Endothelial cell (in vitro differentiated cells): ENCODE measurements at regions not wholly inside any gene's neighbourhood (a gene's known extent, or its start where the extent isn't known, plus 50 kb on each side); places are given as distances from the start of the nearest gene placed in this dataset.
"Not testable (repeated sequence)": the region's sequence is repeated elsewhere in the genome, so short reads cannot be mapped to it uniquely, and the experiment has no call there.

Source experiments
- DNase-seq: peaks from one replicate; pipeline ENCODE4 v3.0.0; 2021; ENCODE audit warnings: low spot score
- H3K27ac Mint-ChIP-seq: one replicate; pipeline ENCODE4 v1.8.0; 2021; ENCODE audit warnings: mixed read lengths, inconsistent platforms; ENCODE audit not compliant: unreplicated experiment
- H3K27me3 Mint-ChIP-seq: one replicate; pipeline ENCODE4 v1.8.0; 2021; ENCODE audit warnings: mild to moderate bottlenecking, moderate library complexity, mixed read lengths, inconsistent platforms; ENCODE audit not compliant: unreplicated experiment
- H3K36me3 Mint-ChIP-seq: one replicate; pipeline ENCODE4 v1.8.0; 2021; ENCODE audit warnings: mild to moderate bottlenecking, low read depth, mixed read lengths, inconsistent platforms; ENCODE audit not compliant: unreplicated experiment
- H3K4me1 Mint-ChIP-seq: one replicate; pipeline ENCODE4 v1.8.0; 2021; ENCODE audit warnings: mild to moderate bottlenecking, mixed read lengths, inconsistent platforms; ENCODE audit not compliant: unreplicated experiment
- H3K4me3 Mint-ChIP-seq: one replicate; pipeline ENCODE4 v1.8.0; 2021; ENCODE audit warnings: mild to moderate bottlenecking, mixed read lengths, inconsistent platforms; ENCODE audit not compliant: unreplicated experiment
- H3K9me3 Mint-ChIP-seq: one replicate; pipeline ENCODE4 v1.8.0; 2021; ENCODE audit warnings: mixed read lengths, inconsistent platforms; ENCODE audit not compliant: unreplicated experiment
- TF ChIP-seq, protein P1 (sequence below): fragments of 200-600 bp; sonication (generic); IDR thresholded peaks from one replicate; pipeline ENCODE4 v1.5.0; 2021; ENCODE audit warnings: antibody characterized with exemption; ENCODE audit not compliant: unreplicated experiment

DNA sequence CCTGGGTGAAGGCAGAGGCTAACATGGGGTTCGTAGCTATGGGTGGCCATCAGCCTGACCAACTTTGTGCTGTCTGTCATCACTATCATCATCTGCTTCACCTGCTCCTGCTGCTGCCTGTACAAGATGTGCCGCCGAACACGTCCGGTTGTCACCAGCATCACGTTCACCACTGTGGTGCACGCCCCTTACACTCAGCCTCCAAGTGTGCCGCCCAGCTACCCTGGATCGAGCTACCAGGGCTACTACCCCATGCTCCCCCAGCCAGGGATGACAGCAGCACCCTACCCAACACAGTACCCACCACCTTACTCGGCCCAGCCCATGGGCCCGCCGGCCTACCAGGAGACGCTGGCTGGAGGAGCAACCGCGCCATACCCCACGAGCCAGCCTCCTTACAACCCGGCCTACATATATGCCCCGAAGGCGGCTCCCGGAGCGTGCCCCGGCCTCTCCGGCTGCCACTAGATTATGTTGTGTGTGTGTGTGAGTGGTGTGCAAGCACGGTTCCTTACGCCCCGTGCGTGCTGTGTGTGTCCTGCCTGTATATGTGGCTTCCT, 213.4 kb upstream of the XIST start:
- peaks cover 1% of the 10 kb centered on the region for H3K27me3 Mint-ChIP-seq
- peaks cover 10% of the 10 kb centered on the region for H3K36me3 Mint-ChIP-seq
- peaks cover 4% of the 10 kb centered on the region for H3K9me3 Mint-ChIP-seq
- TF ChIP-seq, protein P1, sequence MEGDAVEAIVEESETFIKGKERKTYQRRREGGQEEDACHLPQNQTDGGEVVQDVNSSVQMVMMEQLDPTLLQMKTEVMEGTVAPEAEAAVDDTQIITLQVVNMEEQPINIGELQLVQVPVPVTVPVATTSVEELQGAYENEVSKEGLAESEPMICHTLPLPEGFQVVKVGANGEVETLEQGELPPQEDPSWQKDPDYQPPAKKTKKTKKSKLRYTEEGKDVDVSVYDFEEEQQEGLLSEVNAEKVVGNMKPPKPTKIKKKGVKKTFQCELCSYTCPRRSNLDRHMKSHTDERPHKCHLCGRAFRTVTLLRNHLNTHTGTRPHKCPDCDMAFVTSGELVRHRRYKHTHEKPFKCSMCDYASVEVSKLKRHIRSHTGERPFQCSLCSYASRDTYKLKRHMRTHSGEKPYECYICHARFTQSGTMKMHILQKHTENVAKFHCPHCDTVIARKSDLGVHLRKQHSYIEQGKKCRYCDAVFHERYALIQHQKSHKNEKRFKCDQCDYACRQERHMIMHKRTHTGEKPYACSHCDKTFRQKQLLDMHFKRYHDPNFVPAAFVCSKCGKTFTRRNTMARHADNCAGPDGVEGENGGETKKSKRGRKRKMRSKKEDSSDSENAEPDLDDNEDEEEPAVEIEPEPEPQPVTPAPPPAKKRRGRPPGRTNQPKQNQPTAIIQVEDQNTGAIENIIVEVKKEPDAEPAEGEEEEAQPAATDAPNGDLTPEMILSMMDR = no peak
- DNase-seq = no peak
- H3K4me3 Mint-ChIP-seq = no peak overlapping the region
- no peak overlapping the region for H3K27ac Mint-ChIP-seq
- H3K4me1 Mint-ChIP-seq = no peaks in the 10 kb centered on the region

DNA sequence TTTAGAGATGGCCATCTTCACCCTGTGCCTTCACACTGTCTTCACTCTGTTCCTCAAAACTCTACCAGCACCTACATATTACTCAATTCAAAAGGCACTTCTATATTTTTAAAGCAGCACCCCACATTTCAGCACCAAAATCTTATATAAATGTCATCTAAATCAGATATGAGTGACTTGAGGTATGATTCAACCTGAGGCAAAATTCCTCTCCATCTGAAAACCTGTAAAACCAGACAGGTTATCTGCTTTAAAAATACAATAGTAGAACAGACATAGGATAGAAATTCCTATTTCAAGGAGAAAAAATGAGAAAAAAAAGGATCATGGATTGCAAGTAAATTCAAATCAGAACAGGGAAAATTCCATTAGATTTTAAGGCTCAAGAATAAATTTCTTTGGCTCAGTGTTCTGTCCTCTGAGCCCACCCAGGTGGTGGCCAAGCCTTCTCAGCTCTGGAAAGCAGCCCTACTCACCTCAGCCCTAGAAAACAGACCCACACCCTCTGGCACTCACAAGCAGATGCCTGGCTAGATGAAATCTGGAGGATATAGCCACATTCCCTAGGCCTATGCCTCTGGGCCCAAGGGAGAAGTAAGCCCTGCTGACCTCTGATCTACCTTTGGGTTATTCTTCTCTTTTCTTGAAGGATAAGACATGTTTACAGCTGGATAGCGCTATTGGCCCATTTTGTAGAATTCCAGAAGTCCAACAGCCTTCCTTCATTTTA, 211.1 kb upstream of the XIST start:
- H3K27ac Mint-ChIP-seq = no peak overlapping the region
- H3K4me1 Mint-ChIP-seq = no peaks in the 10 kb centered on the region
- no peak for DNase-seq
- TF ChIP-seq, protein P1 = no peak
- H3K36me3 Mint-ChIP-seq = peaks cover 6% of the 10 kb centered on the region
- H3K27me3 Mint-ChIP-seq = peaks cover 1% of the 10 kb centered on the region
- no peak overlapping the region for H3K4me3 Mint-ChIP-seq
- H3K9me3 Mint-ChIP-seq = peaks cover 4% of the 10 kb centered on the region

DNA sequence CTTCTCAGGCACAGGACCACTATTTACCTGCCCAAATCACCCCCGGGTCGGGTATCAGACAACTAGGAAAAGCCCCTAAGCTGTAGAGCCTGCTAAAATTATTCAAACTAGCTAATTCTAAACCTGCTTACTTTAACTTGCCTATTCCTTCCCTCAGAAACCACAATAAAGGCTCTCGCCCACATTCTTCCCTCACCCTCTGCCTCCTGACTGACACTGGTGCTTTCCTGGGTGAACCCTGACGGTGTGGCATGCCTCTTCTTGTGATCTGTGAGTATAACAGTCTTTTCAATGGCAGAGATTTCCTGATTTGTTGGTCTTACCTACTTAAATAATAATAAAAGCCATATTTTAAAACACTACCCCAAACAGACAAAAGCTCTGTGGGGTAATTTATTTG, 209.4 kb upstream of the XIST start:
- no peaks in the 10 kb centered on the region for H3K4me1 Mint-ChIP-seq
- no peak overlapping the region for H3K27ac Mint-ChIP-seq
- TF ChIP-seq, protein P1 = no peak
- H3K4me3 Mint-ChIP-seq = no peak overlapping the region
- DNase-seq = no peak
- peaks cover 2% of the 10 kb centered on the region for H3K27me3 Mint-ChIP-seq
- H3K9me3 Mint-ChIP-seq = no peaks in the 10 kb centered on the region
- H3K36me3 Mint-ChIP-seq = no peaks in the 10 kb centered on the region

DNA sequence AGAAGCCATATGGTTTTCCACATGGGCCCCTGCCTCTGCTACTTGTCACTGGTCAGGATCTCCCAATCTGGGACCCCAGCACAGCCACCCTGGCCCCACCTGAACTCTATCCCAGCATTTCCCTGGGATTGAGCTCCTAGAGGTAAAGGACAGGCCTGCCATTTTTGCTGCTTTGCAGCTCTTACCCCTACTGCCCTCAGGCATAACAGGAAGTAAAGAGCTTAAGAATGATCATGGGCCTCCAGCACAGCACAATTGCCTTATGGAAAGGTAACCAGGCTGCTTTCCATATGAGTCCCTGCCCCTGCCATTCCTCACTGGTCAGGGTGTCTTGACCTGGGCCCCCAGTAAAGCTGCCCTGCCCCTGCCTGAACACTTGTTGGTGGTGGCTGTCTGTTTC, 196.6 kb upstream of the XIST start:
- TF ChIP-seq, protein P1 = no peak
- H3K4me3 Mint-ChIP-seq = no peak overlapping the region
- no peak overlapping the region for H3K27ac Mint-ChIP-seq
- no peak for DNase-seq
- H3K27me3 Mint-ChIP-seq = no peaks in the 10 kb centered on the region
- no peaks in the 10 kb centered on the region for H3K36me3 Mint-ChIP-seq
- no peaks in the 10 kb centered on the region for H3K4me1 Mint-ChIP-seq
- H3K9me3 Mint-ChIP-seq = no peaks in the 10 kb centered on the region

DNA sequence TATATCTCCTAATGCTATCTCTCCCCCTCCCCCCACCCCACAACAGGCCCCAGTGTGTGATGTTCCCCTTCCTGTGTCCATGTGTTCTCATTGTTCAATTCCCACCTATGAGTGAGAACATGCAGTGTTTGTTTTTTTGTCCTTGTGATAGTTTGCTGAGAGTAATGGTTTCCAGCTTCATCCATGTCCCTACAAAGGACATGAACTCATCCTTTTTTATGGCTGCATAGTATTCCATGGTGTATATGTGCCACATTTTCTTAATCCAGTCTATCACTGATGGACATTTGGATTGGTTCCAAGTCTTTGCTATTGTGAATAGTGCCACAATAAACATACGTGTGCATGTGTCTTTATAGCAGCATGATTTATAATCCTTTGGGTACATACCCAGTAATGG, 181.6 kb upstream of the XIST start:
- not testable (repeated sequence) for H3K36me3 Mint-ChIP-seq, H3K9me3 Mint-ChIP-seq, H3K27me3 Mint-ChIP-seq, H3K4me3 Mint-ChIP-seq, DNase-seq, H3K27ac Mint-ChIP-seq, H3K4me1 Mint-ChIP-seq

DNA sequence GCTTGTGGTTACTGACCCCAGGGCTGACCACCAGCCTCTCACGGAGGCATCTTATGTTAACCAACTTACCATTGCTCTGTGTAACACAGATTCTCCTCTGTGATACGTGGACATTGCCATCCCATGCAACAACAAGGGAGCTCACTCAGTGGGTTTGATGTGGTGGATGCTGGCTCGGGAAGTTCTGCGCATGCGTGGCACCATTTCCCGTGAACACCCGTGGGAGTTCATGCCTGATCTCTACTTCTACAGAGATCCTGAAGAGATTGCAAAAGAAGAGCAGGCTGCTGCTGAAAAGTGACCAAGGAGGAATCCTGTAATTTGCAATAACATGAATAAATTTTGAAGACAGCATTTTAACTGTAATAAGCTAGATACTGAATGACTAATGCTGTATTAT, 179.0 kb upstream of the XIST start:
- H3K27ac Mint-ChIP-seq, DNase-seq, H3K4me3 Mint-ChIP-seq, H3K27me3 Mint-ChIP-seq, H3K4me1 Mint-ChIP-seq, H3K36me3 Mint-ChIP-seq, H3K9me3 Mint-ChIP-seq: not testable (repeated sequence)

DNA sequence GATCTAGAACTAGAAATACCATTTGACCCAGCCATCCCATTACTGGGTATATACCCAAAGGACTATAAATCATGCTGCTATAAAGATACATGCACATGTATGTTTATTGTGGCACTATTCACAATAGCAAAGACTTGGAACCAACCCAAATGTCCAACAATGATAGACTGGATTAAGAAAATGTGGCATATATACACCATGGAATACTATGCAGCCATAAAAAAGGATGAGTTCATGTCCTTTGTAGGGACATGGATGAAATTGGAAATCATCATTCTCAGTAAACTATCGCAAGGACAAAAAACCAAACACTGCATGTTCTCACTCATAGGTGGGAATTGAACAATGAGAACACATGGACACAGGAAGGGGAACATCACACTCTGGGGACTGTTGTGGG, 178.3 kb upstream of the XIST start:
- H3K27me3 Mint-ChIP-seq, DNase-seq, H3K27ac Mint-ChIP-seq, H3K36me3 Mint-ChIP-seq, H3K4me1 Mint-ChIP-seq, H3K4me3 Mint-ChIP-seq, H3K9me3 Mint-ChIP-seq: not testable (repeated sequence)

DNA sequence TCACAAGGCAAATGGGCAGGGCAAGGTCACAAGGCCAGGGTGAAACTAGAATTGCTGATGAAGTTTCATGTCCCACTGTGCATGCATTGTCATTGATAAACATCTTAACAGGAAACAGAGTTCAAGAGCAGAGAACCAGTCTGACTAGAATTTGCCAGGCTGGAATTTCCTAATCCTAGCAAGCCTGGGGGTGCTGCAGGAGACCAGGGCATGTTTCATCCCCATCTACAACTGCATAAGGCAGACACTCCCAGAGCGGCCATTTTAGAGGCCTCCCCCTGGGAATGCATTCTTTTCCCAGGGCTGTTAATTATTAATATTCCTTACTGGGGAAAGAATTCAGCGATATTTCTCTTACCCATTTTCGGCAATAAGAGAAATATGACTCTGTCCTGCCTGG, 172.6 kb upstream of the XIST start:
- H3K27me3 Mint-ChIP-seq, H3K4me3 Mint-ChIP-seq, H3K36me3 Mint-ChIP-seq, H3K9me3 Mint-ChIP-seq, DNase-seq, H3K4me1 Mint-ChIP-seq, H3K27ac Mint-ChIP-seq: not testable (repeated sequence)
